ENCODE measurements at regions not wholly inside any gene's neighbourhood (a gene's known extent, or its start where the extent isn't known, plus 50 kb on each side); places are given as distances from the start of the nearest gene placed in this dataset.
"Not testable (repeated sequence)": the region's sequence is repeated elsewhere in the genome, so short reads cannot be mapped to it uniquely, and the experiment has no call there.

DNA sequence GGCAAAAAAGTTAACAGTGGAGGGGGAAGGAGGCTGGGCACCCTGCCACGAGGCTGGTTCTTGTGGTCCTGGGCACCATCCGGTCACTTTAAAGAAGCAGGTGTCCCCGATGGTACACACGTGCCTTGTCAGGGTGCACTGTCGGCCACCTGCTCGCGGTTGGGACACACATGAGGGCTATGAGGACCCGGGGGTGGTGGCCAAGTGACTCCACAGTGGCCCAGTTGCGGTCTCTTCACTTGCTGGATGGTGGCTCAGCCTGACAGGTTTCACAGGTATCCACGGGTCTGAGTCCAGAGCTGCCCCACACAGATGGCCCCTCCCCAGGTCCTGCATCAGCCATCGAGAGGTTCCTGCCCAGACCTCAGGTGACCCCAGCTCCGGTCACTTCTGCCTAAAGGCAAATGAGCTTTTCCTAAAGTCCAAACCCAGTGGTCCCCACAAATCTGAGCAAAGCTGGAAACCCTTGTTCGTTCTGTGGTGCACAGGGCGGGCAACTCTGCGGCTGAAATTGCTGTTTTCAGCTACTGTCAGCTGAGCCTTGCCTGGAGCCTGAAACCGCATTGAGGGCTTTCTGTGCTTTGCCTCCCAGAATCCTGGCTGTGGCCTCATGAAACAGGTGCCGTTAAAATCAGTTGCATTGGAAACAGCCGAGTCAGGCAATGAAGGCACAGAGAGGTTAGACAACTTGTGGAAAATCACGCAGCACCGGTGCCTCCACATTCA, 144.0 kb downstream of the LAT start:
- H3K27ac ChIP-seq (ENCODE audit: low read depth, low read length): not testable (repeated sequence)
- 60 to 72% (median 71%) methylated on average over 18 to 20 of the region's 20 CpGs for WGBS, 3 donors

GRCh38 chr16:29127806-29128420, 143.1 kb downstream of the LAT start:
- 66 to 74% (median 68%) methylated on average over 27 to 29 of the region's 29 CpGs for WGBS, 3 donors
- not testable (repeated sequence) for H3K27ac ChIP-seq (ENCODE audit: low read depth, low read length)

- 29 to 55% (median 54%) methylated on average over 5 of the region's 5 CpGs for WGBS, 3 donors
- H3K27ac ChIP-seq (ENCODE audit: low read depth, low read length): no peak overlapping the region
Measured at GRCh38 chr16:29126616-29127015, 141.8 kb downstream of the LAT start.

DNA sequence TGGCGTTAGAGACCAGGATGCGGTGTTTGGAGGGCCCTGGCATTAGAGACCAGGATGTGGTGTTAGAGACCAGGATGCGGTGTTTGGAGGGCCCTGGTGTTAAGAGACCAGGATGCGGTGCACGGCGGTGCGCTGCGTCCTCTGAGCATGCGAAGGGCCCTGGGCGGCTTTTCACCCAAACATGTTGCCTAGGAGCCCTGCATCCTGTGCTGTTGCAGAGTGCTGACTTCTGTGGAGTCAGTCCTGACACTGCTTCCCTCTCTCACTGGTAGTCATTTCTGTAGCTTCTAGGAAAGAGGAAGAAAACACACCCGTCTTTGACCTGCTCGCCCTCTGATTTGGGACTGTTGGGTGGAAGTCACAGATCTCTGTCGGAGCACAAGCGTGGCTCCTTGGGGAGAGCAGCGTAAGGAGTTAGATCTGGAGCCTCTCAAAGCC, 141.2 kb downstream of the LAT start:
- no peak overlapping the region for H3K27ac ChIP-seq (ENCODE audit: low read depth, low read length)
- WGBS, 3 donors: 57 to 83% (median 62%) methylated on average over 15 of the region's 15 CpGs

DNA sequence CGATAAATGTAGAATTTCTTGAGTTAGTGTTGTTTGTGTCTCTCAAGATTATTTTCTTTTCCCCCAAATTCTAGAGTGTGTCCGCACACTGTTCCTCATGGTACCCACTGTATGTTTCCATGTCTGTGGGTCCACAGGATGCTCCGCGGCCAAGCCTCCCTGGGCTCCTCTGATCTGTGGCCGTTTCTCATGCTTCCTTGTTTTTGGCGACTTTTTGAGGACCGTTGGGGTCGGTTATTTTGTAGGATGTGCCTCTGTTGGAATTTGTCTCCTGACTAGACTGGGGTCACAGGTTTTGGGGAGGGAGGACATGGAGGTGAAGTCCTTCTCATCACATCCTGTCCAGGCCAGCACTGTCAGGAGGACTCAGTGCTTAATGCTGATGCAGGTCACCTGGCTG, 140.0 kb downstream of the LAT start:
- H3K27ac ChIP-seq (ENCODE audit: low read depth, low read length): no peak overlapping the region
- WGBS, 3 donors: 84 to 90% (median 89%) methylated on average over 8 of the region's 8 CpGs

- WGBS, 3 donors: 93 to 97% (median 97%) methylated on average over 7 of the region's 7 CpGs
- H3K27ac ChIP-seq (ENCODE audit: low read depth, low read length): not testable (repeated sequence)
Measured at GRCh38 chr16:29124162-29124561, 139.3 kb downstream of the LAT start.

DNA sequence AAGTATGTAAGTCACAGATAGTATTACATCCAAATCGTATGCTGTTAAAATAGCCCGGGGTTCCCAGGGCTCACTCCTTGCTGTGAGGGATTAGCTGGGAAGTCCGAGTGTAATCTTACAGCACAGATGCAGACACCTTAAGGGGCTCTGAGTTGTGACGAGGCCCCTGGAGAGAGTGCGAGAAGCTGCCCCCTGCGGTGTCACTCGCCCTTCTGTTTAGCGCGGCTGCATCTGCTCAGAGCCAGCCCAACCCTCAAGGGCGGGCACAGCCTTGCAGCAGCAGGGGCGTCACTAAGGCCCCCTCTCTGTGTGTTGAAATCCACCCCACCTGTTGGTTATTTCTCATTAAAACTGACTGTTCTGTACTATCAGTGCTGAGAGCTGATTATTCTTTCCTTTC, 135.8 kb downstream of the LAT start:
- H3K27ac ChIP-seq (ENCODE audit: low read depth, low read length): not testable (repeated sequence)
- 83 to 85% (median 85%) methylated on average over 10 to 11 of the region's 11 CpGs for WGBS, 3 donors

- WGBS, 3 donors: 64 to 71% (median 68%) methylated on average over 12 to 14 of the region's 15 CpGs
- H3K27ac ChIP-seq (ENCODE audit: low read depth, low read length): not testable (repeated sequence)
Measured at GRCh38 chr16:29118301-29118957, 133.6 kb downstream of the LAT start.

GRCh38 chr16:29117631-29118030, 132.8 kb downstream of the LAT start:
- 53 to 84% (median 57%) methylated on average over 7 of the region's 7 CpGs for WGBS, 3 donors
- no peak overlapping the region for H3K27ac ChIP-seq (ENCODE audit: low read depth, low read length)

- no peak overlapping the region for H3K27ac ChIP-seq (ENCODE audit: low read depth, low read length)
- 80 to 96% (median 92%) methylated on average over 12 to 14 of the region's 14 CpGs for WGBS, 3 donors
Measured at GRCh38 chr16:29116980-29117379, 132.1 kb downstream of the LAT start.

DNA sequence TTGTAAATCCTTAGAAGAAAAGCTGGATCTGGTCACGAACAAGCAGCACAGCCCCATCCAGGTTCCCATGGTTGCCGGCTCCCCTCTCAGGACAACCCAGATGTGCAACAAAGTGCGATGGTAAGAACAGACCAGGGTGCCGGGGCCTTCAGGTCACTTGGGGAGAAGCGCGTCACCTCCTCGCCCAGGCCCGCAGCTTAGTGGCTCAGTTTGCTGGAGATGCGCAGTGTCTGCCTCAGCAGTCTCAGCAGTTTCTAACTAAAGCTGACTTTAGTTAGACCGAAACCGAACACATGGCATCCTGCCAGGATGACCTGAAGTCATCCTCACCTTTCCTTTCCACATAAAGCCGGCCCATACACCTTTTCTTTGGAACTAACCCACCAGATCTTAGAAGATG, 131.4 kb downstream of the LAT start:
- 81 to 92% (median 87%) methylated on average over 12 of the region's 12 CpGs for WGBS, 3 donors
- not testable (repeated sequence) for H3K27ac ChIP-seq (ENCODE audit: low read depth, low read length)

GRCh38 chr16:29115802-29116141, 130.9 kb downstream of the LAT start:
- 16 to 39% (median 28%) methylated on average over 3 of the region's 3 CpGs for WGBS, 3 donors
- H3K27ac ChIP-seq (ENCODE audit: low read depth, low read length): not testable (repeated sequence)

DNA sequence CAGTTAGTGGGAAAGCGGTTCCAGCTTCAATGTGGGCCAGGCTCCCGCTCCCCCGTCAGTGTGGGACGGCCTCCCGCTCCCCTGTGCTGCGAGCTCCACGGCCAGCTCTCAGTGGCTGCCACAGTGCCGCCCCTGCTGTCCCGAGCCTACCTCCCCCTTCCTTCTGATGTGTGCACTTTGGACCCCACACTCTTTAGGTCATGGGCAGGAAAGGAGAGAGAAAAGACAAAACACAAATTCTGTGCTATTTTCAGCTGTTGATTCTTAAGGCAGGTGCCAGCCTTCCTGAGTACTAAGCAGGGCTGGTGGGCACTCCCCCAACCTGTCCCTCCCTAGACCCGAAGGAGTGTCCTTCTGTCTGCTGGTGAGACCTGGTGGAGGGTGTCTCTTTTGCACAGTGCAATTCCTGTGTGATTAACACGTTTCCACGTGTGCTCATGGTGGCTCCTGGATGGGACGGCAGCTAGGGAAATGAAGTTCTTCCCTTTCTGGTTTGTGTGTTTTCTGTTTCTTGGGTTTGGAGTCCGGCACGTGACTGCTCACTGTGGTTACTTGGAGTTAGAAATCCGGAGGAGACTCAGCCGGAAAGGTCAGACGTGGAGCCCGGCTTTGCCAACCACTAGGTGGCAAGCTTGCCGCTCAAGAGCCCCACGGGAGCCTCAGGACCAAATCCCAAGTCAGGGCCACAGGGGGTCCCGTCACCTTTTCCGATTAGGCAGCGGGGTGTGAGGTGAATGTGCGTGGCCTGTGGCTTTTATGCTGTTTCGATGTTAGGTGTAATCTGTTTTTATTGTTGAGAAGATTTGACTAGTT, 130.3 kb downstream of the LAT start:
- 20 to 29% (median 22%) methylated on average over 24 to 26 of the region's 26 CpGs for WGBS, 3 donors
- H3K27ac ChIP-seq (ENCODE audit: low read depth, low read length): peak overlapping the region; percentile 7

GRCh38 chr16:29114574-29114973, 129.7 kb downstream of the LAT start:
- H3K27ac ChIP-seq (ENCODE audit: low read depth, low read length): no peak overlapping the region
- WGBS, 3 donors: 60 to 90% (median 83%) methylated on average over 6 of the region's 6 CpGs

DNA sequence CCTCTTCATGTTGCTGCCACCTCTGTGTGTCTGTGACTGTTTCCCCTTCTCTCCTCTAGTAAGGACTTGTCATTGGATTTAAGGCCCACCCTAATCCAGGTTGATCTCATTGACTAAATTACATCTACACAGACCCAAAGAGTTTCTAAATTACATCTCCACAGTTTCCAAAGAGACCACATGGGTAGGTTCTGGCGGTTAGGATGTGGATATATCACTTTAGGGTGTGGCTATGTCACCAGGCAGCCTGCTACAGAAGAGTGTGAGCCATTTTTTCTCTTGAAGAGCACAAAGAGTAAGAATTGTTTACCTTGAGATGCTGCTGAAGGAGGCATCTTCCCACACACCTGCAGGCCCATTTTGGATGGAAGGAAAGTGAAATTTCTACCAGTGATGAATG, 128.6 kb downstream of the LAT start:
- H3K27ac ChIP-seq (ENCODE audit: low read depth, low read length): not testable (repeated sequence)
- 87 to 96% (median 87%) methylated on average over 1 of the region's 1 CpG for WGBS, 3 donors

DNA sequence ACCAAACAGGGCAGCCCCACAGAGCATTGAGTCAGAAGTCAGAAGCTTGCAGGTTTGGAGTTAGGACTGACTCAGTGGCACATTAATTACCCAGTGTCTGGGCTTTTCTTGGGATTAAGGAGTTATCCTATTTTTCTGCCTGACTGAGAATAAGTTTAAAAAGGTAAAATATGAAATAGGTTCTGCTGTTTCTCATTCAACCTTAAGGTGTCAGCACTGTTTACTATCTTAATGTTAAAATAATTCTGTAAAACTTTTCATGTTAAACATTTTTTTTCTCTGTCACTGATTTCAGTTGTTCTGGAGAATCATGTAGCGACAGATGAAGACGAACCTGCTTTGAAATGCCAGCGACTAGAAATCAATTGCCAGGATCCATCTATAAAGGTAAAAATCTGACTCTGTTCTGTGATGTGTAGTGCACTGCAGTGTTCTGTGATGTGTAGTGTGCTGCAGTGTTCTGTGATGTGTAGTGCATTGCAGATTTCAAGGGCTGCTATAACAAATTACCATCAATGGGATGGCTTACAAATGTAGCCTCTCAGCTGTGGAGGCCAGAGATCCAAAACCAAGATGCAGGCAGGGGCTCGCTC, 128.0 kb downstream of the LAT start:
- H3K27ac ChIP-seq (ENCODE audit: low read depth, low read length): no peak overlapping the region
- 90 to 96% (median 94%) methylated on average over 4 of the region's 4 CpGs for WGBS, 3 donors

DNA sequence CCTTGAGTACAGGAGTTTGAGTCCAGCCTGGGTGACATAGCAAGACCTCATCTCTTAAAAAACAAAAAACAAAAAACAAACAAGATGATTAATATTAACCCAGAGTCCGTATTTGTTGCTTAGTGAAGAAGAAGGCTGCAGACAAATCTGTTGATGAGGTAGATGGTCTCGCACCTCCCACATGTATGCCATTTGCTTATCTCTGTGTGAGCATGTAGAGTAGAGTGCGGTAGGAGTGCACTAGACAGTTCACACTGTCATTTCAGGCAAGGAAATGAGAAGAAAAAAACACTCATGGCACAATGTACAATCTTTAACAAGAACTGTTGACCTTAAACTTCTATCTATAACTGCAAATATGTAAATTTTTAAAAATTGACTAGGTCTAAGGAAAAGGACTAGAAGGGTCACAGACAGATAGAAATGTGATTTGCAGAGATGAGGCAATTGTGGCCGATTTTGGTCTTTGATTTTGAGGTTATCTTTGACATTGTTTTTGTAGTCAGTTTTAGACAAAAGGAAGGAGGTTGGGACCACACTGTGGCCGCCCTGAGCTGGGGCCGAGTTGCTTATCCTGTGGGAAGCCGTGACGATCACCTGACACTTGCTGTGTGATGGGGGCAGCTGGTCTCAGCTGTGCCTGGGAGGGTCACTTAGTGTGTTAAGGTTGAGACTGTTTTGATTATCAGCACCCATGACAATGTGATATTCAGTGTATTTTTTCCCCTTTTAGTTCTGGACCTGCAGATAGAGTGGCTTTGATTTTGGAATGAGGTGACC, 127.2 kb downstream of the LAT start:
- WGBS, 3 donors: 70 to 81% (median 70%) methylated on average over 8 of the region's 8 CpGs
- H3K27ac ChIP-seq (ENCODE audit: low read depth, low read length): not testable (repeated sequence)

DNA sequence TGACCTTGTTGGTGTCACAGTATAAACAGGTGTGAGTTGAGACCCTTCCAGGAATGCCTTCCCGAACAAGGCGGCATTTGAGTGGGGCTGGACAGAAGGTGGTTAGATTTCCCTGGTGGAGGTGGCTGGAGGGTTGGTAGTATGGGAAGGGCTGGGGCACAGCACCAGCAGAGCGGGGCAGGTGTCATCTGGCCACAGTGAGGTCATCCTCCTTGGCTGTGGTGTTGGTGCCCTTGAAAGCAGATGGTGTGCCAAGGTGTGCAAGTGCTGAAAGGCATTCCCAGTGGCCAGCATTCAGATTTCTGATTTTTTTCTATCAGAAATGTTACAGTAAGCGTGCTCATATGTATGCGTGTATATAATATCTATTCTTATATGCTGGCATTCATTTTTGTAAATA, 126.6 kb downstream of the LAT start:
- no peak overlapping the region for H3K27ac ChIP-seq (ENCODE audit: low read depth, low read length)
- WGBS, 3 donors: 63 to 98% (median 95%) methylated on average over 5 of the region's 5 CpGs
